Middle frontal gyrus (tissue), 1 donor: ENCODE measurements at regions not wholly inside any gene's neighbourhood (a gene's known extent, or its start where the extent isn't known, plus 50 kb on each side); places are given as distances from the start of the nearest gene placed in this dataset.
"Not testable (repeated sequence)": the region's sequence is repeated elsewhere in the genome, so short reads cannot be mapped to it uniquely, and the experiment has no call there.

Experiments used
- DNase-seq: peaks from one replicate; pipeline ENCODE4 v3.0.0-alpha.2; 2015; ENCODE audit warnings: low spot score; ENCODE audit errors: extremely low spot score

DNA sequence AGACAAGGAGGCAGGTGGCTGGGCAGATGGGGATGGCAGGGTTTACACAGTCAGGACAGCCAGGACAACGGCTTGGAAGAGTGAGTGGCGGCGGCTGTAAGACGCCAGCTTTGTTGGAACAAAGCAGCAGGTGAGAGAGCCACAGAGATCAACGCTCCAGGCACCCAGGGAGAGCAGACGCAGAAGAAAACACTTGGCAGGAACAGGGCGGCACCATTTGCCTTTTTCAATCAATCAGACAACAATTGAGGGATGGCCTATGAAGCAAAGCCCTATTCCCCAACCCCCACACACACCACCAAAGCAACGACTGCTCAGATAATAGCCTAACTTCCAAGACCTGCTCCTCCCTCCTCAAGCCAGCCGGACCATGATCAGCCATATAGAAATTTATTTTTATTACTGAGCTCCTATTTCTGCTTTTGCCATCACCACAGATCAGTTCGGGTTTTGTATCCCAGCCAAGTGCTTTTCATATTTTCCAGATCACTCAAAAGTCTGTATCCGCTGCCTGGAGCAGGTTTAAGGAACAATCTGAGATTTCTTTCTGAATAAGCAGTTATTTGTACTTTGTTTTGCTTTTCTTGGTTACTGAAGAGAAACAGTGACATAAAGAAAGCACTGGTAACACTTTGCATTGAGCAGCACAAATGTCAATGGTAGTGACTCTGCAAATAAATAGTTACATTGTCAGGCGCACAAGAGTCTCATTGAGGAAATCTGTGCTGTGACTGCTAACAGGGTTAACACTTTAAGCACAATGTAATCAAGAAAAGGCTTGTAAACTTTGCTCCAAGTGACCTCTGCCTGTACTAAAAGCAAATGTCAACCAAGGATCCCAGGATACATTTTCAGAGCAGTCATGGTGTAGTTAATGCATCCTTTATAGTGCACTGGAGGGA is 81.8 kb upstream of the RBPJ start:
- peak; percentile 59 for DNase-seq

DNA sequence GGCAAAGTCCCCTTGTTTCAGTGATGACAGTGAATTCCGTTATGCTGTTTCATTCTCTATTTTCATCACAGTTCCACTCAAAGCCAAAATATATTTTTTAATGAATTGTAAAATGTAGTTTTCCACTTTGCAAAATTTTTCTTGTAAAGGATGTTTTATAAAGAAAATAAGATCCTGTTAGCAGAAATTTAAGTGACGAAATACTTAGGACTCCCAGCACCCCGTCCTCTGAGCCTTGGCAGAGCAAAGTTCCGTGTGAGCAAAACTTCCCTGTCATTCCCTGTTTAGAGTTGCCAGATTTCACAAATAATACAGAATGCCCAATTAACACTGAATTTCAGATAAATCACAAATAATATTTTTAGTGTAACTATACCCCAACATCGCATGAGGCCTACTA is 81.0 kb upstream of the RBPJ start:
- DNase-seq: no peak

DNA sequence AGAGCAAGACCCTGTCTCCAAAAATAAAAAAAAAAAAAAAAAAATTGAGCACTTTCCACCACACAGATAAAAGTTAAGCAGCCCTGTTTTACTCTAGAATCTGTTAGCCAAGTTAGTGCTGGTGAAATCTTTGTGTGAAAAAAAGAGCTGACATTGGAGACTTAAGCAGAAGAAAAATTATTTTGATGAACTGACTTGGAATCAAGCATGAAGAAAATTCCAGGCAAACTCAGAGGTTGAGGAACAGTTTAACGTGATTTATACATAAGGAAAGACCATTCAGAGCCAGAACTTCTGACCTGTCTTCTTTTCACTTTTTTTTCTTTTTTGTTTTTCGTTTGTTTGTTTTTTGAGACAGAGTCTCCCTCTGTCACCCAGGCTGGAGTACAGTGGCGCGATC is 79.6 kb upstream of the RBPJ start:
- no peak for DNase-seq

DNA sequence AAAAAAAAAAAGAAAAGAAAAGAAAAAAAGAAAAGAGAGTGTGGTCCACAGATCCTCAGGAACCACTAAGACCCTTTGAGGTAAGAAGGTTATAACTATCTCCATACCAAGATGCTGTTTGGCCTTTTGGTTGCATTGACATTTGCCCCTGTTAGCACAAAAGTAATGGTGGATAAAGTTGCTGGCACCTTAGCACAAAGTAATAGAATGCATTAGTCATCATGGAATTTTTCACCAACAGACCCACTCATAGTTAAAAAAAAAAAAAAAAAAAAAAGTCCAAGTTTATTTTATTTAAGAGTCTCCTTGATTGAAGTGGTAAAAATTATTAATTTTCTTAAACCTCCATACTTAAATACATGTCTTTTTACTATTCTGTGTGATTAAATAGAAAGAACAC is 78.4 kb upstream of the RBPJ start:
- DNase-seq: no peak

DNA sequence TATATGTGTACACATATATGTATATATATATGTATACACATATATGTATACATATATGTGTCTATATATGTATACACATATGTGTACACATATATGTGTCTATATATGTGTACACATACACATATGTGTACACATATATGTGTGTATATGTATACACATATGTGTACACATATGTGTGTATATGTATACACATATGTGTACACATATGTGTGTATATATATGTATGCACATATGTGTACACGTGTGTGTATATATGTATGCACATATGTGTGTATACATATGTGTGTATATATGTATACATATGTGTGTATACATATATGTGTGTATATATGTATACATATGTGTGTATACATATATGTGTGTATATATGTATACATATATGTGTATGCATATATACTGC is 76.7 kb upstream of the RBPJ start:
- DNase-seq: not testable (repeated sequence)

DNA sequence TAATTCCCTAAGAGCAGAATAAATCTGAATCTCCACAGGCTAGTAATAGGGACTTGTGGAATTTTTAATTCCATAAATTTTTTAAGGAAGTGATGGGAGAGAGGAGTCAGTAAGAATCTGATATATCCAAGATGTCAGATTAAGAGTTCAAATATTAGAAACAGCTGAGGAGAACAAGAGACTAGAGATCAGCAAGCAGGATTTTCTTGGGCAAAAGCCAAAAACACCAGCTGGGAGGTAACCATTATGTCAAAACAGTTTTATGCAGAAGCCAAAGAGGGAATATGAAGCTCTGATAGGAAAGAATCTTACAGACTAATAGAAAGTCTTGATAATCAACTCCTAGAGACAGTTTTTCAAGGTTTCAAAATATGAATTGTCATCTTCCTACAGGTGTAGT is 72.2 kb upstream of the RBPJ start:
- DNase-seq: no peak

DNA sequence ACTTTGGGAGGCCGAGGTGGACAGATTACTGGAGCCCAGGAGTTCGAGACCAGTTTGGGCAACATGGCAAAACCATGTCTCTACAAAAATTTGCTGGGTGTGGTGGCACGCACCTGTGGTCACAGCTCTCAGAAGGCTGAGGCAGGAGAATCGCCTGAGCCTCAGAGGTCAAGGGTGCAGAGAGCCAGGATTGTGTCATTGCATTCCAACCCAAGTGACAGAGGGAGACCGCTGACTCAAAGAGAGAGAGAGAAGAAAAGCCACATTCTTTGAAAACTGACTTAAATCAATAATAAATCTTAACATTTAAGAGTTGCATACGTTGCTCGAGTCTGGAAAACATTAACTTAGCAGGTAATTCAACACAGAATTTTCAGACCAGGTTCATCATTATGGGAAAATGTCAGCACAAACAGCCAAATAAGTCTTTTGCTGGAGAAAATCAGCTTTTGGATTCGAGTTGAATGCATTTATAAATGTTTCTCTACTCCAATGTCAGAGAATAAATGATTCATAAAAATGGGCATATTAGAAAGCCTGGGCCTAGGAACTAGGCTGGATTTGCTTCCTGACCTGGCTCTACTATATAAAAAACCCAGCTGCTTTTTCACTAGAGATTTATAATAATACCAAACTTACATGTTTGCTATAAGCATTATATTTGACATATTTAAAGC is 68.3 kb upstream of the RBPJ start:
- DNase-seq: no peak

DNA sequence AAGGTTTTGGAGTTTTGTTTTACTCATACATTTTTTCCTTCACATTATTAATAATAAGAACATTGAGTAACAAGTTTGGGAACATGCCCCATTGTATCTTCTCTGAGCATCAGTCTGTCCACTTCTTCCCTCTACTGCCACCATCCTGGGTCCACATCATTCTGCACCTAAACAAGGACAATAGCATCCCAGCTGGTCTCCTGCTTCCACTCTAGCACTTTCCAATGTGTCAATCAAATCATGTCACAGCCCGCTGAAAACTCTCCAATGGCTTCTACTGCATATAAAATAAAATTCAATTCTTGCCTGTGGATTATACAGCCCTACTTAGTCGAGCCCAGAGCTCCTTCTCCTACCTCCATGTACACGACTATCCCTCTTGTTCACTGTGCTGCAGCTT is 66.8 kb upstream of the RBPJ start:
- no peak for DNase-seq

DNA sequence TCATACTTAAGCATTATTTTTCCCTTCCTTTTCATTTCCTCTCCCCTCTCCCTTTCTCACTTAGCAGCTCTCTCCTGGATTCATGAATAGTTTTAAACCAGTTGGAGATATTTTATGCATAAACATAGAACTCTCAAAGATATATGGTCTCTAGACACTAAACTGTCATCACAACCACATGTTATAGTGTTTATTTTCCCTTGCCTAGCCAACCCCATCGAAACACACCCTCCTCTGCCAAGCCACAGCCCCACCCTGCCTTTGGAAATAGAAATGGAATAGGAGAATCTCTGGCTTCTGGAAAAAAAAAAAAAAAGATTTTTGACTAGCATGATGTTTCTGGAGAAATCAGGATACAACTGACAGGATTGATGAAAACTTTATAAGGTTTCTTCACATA is 64.8 kb upstream of the RBPJ start:
- no peak for DNase-seq

DNA sequence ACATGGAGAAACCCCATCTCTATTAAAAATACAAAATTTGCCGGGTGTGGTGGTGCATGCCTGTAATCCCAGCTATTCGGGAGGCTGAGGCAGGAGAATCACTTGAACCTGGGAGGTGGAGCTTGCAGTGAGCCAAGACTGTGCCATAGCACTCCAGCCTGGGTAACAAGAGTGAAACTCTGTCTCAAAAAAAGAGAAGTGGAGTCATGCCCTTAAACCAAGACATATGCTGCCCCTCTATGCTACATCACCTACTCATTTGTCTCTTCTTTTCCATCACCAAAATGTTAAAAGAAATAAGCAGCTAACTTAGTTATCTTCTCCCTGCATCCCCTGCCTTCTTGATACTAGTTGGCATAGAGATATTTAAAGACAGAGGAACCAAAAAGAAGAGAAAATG is 63.4 kb upstream of the RBPJ start:
- not testable (repeated sequence) for DNase-seq

DNA sequence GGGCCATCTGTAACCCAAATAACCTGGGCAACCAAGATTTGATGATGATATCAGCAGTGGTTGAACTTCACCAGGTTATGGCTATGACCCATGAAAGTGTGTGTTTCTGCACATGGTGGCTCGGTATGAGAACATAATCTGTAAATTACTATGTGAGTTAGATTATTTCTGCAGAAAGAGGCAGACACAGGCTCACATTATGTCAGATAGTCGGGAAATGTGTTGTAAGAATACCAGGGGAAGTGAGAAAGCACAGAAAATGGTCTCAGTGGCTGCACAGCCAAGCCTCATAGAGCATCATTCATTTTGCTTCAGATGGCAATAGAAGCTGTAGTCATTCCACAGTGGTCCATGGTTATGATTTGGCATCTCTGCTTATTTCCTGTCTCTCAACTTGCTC is 63.0 kb upstream of the RBPJ start:
- DNase-seq: no peak

DNA sequence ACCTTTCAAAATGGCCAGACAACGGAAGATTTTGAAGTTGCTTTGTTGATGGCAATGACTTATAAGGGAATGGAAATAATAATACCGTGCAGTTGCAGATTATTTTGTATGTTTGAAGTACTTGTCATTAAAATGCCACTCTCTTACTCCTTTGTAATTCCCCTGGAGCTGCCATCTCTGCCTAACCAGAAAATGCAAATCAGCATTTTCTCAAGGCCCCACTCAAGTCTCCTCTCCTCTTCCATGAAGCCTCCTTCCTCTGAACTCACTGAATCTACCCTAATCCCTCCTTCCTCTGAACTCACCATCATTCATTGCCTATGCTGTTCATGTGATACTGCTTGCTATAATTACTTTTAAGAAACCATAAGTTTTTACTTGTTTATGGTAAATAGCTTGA is 60.2 kb upstream of the RBPJ start:
- no peak for DNase-seq

DNA sequence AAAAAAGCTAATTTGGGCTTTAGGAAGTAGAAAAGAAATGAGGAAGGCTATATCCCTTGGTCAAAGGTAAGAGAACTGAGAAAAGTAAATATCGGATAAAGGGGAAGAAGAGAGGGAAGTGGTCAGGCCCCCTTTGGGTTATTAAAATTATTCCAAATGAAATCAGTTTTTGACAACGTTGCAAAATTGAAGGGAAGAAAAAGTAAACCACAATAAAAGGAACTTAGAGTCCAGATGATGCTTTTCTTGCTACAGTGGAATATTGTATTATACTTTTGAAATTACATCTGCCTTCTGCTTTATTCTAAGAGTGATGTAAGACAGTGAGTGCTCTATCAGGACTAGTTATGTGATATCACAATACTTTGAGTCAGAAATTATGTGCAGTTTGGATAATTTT is 59.4 kb upstream of the RBPJ start:
- DNase-seq: no peak

DNA sequence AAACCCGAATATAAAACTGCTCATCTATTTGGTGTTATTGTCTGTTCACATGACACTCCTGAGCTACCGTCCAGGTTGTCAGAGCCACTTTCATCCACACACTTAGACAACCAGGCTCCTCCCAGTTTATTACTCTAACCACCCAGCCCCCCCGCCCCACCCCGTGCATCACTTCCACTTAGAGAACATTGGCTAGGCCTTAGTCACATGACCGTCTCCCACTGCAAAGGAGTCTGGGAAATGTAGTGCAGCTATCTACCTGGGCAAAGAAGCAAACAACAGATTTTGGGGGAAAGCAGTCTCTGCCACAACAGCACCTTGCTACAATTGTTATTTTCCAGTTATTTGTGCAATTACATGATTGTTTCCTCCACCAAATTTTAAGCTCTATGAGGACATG is 57.6 kb upstream of the RBPJ start:
- DNase-seq: no peak

DNA sequence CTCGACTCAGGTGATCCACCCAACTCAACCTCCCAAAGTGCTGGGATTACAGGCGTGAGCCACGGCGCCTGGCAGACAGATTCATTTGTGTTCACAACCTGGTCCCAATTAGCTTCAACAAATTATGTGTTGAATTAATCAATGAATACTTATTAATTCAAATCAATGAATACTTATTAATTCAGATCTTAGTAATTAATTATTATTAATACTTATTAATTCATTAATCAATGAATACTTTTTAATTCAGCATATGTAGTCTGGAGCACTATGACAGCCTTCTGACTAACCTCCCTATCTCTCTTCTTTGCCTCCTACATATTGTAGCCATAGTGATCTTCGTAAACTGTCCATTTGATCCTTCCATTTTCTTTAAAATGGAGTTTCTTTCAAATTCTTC is 56.7 kb upstream of the RBPJ start:
- no peak for DNase-seq

DNA sequence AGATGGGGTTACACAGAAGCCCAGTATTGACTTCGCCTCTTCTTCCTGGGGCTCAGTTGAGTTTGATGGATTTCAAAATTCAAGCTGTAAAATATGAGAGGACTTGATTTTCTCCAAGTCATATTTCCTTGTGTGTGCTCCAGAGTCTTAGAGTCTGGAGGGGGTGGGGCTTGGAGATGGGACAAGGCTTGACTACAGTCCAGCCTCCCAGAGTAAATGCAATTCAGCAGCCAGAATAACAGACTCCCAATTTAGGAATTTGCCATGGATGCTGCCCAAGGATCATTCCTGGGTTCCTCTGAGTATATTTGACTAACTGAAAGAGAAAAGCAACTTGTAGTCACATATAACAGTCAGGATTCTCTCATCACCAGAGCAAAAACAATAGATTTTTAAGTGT is 53.7 kb upstream of the RBPJ start:
- no peak for DNase-seq

DNA sequence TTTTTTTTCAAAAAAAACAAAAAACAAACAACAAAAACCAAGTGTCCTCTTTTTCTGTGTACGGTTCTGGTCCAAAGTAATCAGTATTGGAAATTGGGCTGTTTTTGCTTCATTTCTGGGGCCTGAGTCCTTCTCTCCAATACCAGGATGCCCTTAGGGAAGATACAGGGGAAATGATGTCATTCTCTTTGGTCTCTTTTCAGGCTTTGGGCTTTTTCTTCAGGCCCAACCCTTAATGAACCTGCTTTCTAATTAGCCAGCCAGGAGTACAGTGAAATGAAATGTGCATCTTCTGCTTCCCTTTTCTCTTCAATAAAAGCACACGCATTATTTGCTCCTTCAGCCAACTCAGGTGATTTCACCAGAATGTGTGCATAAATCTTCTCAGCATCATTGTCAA is 52.6 kb upstream of the RBPJ start:
- DNase-seq: no peak

DNA sequence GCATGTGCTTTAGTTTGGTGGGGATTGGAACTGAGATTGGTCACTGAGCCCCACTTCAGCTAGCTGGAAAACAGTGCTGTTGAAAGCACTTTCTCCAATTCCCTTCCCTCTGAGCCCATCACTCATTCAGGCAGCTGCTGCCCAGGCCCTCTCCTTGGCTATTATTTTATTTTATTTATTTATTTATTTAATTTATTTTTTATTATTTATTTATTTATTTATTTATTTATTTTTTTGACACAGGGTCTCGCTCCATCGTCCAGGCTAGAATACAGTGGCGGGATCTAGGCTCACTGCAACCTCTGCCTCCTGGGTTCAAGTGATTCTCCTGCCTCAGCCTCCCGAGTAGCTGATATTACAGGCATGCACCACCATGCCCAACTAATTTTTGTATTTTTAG is 51.8 kb upstream of the RBPJ start:
- no peak for DNase-seq
